ENCODE measurements at regions not wholly inside any gene's neighbourhood (a gene's known extent, or its start where the extent isn't known, plus 50 kb on each side); places are given as distances from the start of the nearest gene placed in this dataset.

GRCh38 chr2:147016181-147016580, 828.6 kb upstream of the ACVR2A start:
- Mint-ChIP-seq H3K4me3 (ENCODE audit: unreplicated experiment) (no peak overlapping the region), H3K36me3 (ENCODE audit: low read depth) (no peaks in the 10 kb centered on the region), H3K27ac (ENCODE audit: unreplicated experiment) (no peak overlapping the region), H3K9me3 (ENCODE audit: low read depth) (no peaks in the 10 kb centered on the region), H3K27me3 (ENCODE audit: low read depth) (peaks cover 4% of the 10 kb centered on the region), H3K4me1 (ENCODE audit: low read depth) (no peaks in the 10 kb centered on the region)
- TF ChIP-seq CTCF (IDR thresholded peaks at IDR 0.05): no peak
- no peak for DNase-seq (ENCODE audit: low spot score)

GRCh38 chr2:147015591-147015990, 829.2 kb upstream of the ACVR2A start:
- Mint-ChIP-seq H3K36me3 (ENCODE audit: low read depth) (no peaks in the 10 kb centered on the region), H3K9me3 (ENCODE audit: low read depth) (no peaks in the 10 kb centered on the region), H3K4me1 (ENCODE audit: low read depth) (no peaks in the 10 kb centered on the region), H3K4me3 (ENCODE audit: unreplicated experiment) (no peak overlapping the region), H3K27ac (ENCODE audit: unreplicated experiment) (no peak overlapping the region), H3K27me3 (ENCODE audit: low read depth) (peaks cover 4% of the 10 kb centered on the region)
- no peak for DNase-seq (ENCODE audit: low spot score)
- no peak for TF ChIP-seq CTCF (IDR thresholded peaks at IDR 0.05)

- H3K36me3 Mint-ChIP-seq (ENCODE audit: low read depth): no peaks in the 10 kb centered on the region
- H3K9me3 Mint-ChIP-seq (ENCODE audit: low read depth): no peaks in the 10 kb centered on the region
- no peak for DNase-seq (ENCODE audit: low spot score)
- H3K27me3 Mint-ChIP-seq (ENCODE audit: low read depth): peaks cover 4% of the 10 kb centered on the region
- TF ChIP-seq CTCF (IDR thresholded peaks at IDR 0.05): no peak
- no peak overlapping the region for H3K27ac Mint-ChIP-seq (ENCODE audit: unreplicated experiment)
- no peak overlapping the region for H3K4me3 Mint-ChIP-seq (ENCODE audit: unreplicated experiment)
- H3K4me1 Mint-ChIP-seq (ENCODE audit: low read depth): no peaks in the 10 kb centered on the region
Measured at GRCh38 chr2:147013696-147014392, 831.0 kb upstream of the ACVR2A start.

GRCh38 chr2:147008481-147008880, 836.3 kb upstream of the ACVR2A start:
- peaks cover 4% of the 10 kb centered on the region for H3K4me1 Mint-ChIP-seq (ENCODE audit: low read depth)
- DNase-seq (ENCODE audit: low spot score): no peak
- H3K36me3 Mint-ChIP-seq (ENCODE audit: low read depth): no peaks in the 10 kb centered on the region
- no peaks in the 10 kb centered on the region for H3K9me3 Mint-ChIP-seq (ENCODE audit: low read depth)
- H3K27me3 Mint-ChIP-seq (ENCODE audit: low read depth): peaks cover 4% of the 10 kb centered on the region
- no peak for TF ChIP-seq CTCF (IDR thresholded peaks at IDR 0.05)
- no peak overlapping the region for H3K27ac Mint-ChIP-seq (ENCODE audit: unreplicated experiment)
- no peak overlapping the region for H3K4me3 Mint-ChIP-seq (ENCODE audit: unreplicated experiment)

GRCh38 chr2:147006736-147007141, 838.1 kb upstream of the ACVR2A start:
- no peak overlapping the region for H3K27ac Mint-ChIP-seq (ENCODE audit: unreplicated experiment)
- no peak for TF ChIP-seq CTCF (IDR thresholded peaks at IDR 0.05)
- no peak overlapping the region for H3K4me3 Mint-ChIP-seq (ENCODE audit: unreplicated experiment)
- H3K4me1 Mint-ChIP-seq (ENCODE audit: low read depth): peaks cover 5% of the 10 kb centered on the region
- peaks cover 1% of the 10 kb centered on the region for H3K27me3 Mint-ChIP-seq (ENCODE audit: low read depth)
- no peaks in the 10 kb centered on the region for H3K9me3 Mint-ChIP-seq (ENCODE audit: low read depth)
- H3K36me3 Mint-ChIP-seq (ENCODE audit: low read depth): no peaks in the 10 kb centered on the region
- DNase-seq (ENCODE audit: low spot score): no peak
